WERI-Rb-1 (cell line): ENCODE measurements at regions not wholly inside any gene's neighbourhood (a gene's known extent, or its start where the extent isn't known, plus 50 kb on each side); places are given as distances from the start of the nearest gene placed in this dataset.

ENCODE experiments used
- DNase-seq: peaks from one replicate; pipeline ENCODE4 v3.0.0-alpha.2; 2020
- H3K27ac ChIP-seq: fragments of 250-450 bp; sonication (Bioruptor Pico); 2 replicates; pipeline ENCODE4 v1.5.1; 2020; ENCODE audit warnings: mild to moderate bottlenecking, moderate library complexity
- H3K27me3 ChIP-seq: fragments of 250-450 bp; sonication (Bioruptor Pico); 2 replicates; pipeline ENCODE4 v1.5.1; 2021; ENCODE audit warnings: mild to moderate bottlenecking, low read depth, moderate library complexity; ENCODE audit not compliant: insufficient read depth, severe bottlenecking
- H3K36me3 ChIP-seq: fragments of 250-450 bp; sonication (Bioruptor Pico); 2 replicates; pipeline ENCODE4 v1.5.1; 2020; ENCODE audit warnings: mild to moderate bottlenecking, moderate library complexity
- H3K4me3 ChIP-seq: 2 replicates; pipeline ENCODE4 v1.5.1; 2011; ENCODE audit warnings: low read depth, mild to moderate bottlenecking, control low read depth, low read length
- H3K9me3 ChIP-seq: fragments of 250-450 bp; sonication (Bioruptor Pico); 2 replicates; pipeline ENCODE4 v1.5.1; 2021; ENCODE audit warnings: mild to moderate bottlenecking, moderate library complexity; ENCODE audit not compliant: severe bottlenecking
- CTCF ChIP-seq: IDR thresholded peaks from 2 replicates; pipeline ENCODE4 v1.5.1; 2011; ENCODE audit warnings: low read depth, mild to moderate bottlenecking, control low read depth, inconsistent platforms, low read length

- DNase-seq = peak; percentile 60
- TF ChIP-seq CTCF = no peak
- H3K4me3 ChIP-seq = no peak overlapping the region
- no peaks in the 10 kb centered on the region for H3K9me3 ChIP-seq
- H3K27me3 ChIP-seq = no peaks in the 10 kb centered on the region
- no peak overlapping the region for H3K27ac ChIP-seq
- no peaks in the 10 kb centered on the region for H3K36me3 ChIP-seq
These were observed 136.3 kb downstream of the MRPL14 start for GRCh38 chr6:43990627-43991619.

DNA sequence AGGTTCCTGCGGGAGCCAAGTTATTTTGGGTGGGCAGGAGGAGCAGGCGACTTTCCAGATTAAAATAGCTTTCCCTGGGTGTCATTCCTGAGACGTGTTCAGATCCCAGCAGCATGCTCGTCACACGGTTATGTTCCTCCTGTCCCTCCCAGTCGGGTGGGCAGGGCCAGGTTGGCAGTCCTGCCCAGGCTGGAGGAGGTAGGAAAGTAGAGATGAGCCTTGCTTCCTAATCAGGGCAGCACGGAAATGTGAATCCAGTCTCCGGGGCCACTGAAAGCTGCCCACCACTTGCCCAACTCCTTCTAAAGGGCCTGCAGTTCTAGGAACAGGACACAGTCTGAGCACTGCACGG lies 137.0 kb downstream of the MRPL14 start:
- TF ChIP-seq CTCF = no peak
- H3K27ac ChIP-seq = peak overlapping the region; percentile 5; the same call in 1 of the 2 replicates
- H3K9me3 ChIP-seq = no peaks in the 10 kb centered on the region
- DNase-seq = no peak
- H3K27me3 ChIP-seq = no peaks in the 10 kb centered on the region
- no peak overlapping the region for H3K4me3 ChIP-seq
- no peaks in the 10 kb centered on the region for H3K36me3 ChIP-seq

DNA sequence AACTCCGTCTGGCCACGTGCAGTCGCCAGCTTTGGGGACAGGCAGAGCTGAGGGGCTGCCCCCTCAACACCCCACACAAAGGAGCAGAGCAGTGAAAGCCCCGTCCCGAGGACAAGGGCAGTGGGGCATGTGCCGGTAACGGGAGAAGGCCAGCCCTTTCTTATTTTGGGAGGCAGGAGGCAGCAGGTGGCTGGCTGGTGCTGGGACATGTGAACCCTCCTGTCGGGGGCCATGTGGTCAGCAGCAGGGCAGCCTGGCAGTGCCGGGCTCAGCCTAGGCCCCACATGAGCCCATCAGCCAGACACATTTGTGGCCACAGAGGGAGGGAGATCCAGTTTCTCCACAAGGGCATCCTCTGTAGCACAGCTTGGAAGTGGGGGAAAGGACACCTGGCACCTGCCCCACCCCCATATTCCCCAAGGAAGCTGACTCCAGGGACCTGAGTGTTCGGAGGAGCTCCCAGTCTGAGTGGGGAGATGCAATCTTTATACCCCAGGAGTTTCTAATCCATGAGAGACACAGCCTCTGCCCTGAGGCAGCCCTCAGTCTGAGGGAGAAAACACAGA lies 137.6 kb downstream of the MRPL14 start:
- Histone ChIP-seq H3K27ac (0 out of 2 replicates have a peak overlapping the region, but pooled peaks have one; percentile 5), H3K4me3 (no peak overlapping the region), H3K27me3 (no peaks in the 10 kb centered on the region), H3K36me3 (no peaks in the 10 kb centered on the region), H3K9me3 (no peaks in the 10 kb centered on the region)
- DNase-seq = no peak
- TF ChIP-seq CTCF = no peak

- H3K27ac ChIP-seq = no peak overlapping the region
- H3K4me3 ChIP-seq = no peak overlapping the region
- no peaks in the 10 kb centered on the region for H3K36me3 ChIP-seq
- no peak for DNase-seq
- no peaks in the 10 kb centered on the region for H3K9me3 ChIP-seq
- no peak for TF ChIP-seq CTCF
- no peaks in the 10 kb centered on the region for H3K27me3 ChIP-seq
These were observed 138.5 kb downstream of the MRPL14 start for GRCh38 chr6:43988801-43989200.

- H3K4me3 ChIP-seq = no peak overlapping the region
- no peaks in the 10 kb centered on the region for H3K36me3 ChIP-seq
- no peak for TF ChIP-seq CTCF
- DNase-seq = no peak
- H3K27me3 ChIP-seq = no peaks in the 10 kb centered on the region
- H3K27ac ChIP-seq = no peak overlapping the region
- no peaks in the 10 kb centered on the region for H3K9me3 ChIP-seq
These were observed 139.3 kb downstream of the MRPL14 start for GRCh38 chr6:43987838-43988439.
